ENCODE measurements at regions not wholly inside any gene's neighbourhood (a gene's known extent, or its start where the extent isn't known, plus 50 kb on each side); places are given as distances from the start of the nearest gene placed in this dataset.

DNA sequence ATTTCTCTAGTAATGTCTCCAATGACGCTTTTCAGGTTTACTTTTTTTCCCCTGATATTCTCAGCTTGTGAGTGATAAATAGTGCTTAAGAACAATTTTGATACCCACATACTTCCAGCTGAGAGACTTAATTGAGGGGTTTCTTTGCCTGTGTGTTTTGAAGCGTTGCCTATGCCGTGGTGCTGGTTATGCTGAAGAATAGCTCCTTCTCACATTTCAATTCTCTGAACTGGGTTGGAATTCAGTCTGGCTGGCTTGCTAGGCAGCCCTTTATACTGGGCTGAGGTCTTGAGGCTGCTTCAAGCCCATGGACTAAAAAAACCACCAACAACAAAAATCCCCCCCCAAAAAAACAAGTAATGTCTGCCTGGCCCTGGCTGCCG is 87.4 kb downstream of the CHST2 start:
- H3K4me1 Mint-ChIP-seq: peaks cover 39% of the 10 kb centered on the region
- H3K27ac Mint-ChIP-seq: peak overlapping the region; percentile 70 to 90 (median 70)
- peaks cover 7% of the 10 kb centered on the region for H3K9me3 Mint-ChIP-seq
- TF ChIP-seq, protein P1, sequence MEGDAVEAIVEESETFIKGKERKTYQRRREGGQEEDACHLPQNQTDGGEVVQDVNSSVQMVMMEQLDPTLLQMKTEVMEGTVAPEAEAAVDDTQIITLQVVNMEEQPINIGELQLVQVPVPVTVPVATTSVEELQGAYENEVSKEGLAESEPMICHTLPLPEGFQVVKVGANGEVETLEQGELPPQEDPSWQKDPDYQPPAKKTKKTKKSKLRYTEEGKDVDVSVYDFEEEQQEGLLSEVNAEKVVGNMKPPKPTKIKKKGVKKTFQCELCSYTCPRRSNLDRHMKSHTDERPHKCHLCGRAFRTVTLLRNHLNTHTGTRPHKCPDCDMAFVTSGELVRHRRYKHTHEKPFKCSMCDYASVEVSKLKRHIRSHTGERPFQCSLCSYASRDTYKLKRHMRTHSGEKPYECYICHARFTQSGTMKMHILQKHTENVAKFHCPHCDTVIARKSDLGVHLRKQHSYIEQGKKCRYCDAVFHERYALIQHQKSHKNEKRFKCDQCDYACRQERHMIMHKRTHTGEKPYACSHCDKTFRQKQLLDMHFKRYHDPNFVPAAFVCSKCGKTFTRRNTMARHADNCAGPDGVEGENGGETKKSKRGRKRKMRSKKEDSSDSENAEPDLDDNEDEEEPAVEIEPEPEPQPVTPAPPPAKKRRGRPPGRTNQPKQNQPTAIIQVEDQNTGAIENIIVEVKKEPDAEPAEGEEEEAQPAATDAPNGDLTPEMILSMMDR (IDR thresholded peaks at IDR 0.05; ENCODE audit: unreplicated experiment in 3 of 3): no peak
- H3K27me3 Mint-ChIP-seq (ENCODE audit: low read depth): no peaks in the 10 kb centered on the region
- no peak overlapping the region for H3K4me3 Mint-ChIP-seq
- H3K36me3 Mint-ChIP-seq (ENCODE audit: low read depth): no peaks in the 10 kb centered on the region

DNA sequence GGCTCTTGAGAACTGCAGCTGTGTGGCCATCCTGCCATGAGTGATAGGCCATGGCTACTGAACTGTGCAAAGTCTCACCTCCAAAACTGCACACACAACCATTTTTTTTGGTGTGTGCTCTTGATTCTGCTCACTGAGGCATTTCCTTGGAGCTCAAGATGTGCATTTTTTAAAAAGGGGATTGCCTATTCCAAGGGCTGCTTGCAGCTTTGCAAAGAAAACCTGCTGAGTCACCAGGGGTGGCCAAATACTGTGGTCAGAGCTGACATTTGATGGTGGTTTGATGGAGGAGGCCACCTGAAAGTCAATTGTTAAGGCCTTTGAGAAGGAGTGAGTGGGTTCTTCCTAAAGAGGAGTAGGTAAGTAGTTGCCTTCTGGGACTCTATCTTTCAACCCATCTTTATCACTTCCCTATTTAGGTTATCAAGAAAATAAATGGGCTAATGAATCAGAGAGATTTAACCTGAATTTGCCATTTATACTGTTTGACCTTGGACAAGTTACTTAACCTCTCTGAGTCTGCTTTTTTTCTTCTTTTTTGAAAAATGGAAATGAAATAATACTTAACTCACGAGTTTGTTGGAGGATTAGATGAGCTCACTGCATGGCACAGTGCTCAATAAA is 87.9 kb downstream of the CHST2 start:
- Mint-ChIP-seq H3K36me3 (ENCODE audit: low read depth) (no peaks in the 10 kb centered on the region), H3K4me3 (no peak overlapping the region), H3K4me1 (peaks cover 34% of the 10 kb centered on the region), H3K27me3 (ENCODE audit: low read depth) (no peaks in the 10 kb centered on the region), H3K27ac (peak overlapping the region; percentile 70 to 90 (median 70)), H3K9me3 (peaks cover 7% of the 10 kb centered on the region)
- TF ChIP-seq, protein P1 (IDR thresholded peaks at IDR 0.05; ENCODE audit: unreplicated experiment in 3 of 3): no peak

DNA sequence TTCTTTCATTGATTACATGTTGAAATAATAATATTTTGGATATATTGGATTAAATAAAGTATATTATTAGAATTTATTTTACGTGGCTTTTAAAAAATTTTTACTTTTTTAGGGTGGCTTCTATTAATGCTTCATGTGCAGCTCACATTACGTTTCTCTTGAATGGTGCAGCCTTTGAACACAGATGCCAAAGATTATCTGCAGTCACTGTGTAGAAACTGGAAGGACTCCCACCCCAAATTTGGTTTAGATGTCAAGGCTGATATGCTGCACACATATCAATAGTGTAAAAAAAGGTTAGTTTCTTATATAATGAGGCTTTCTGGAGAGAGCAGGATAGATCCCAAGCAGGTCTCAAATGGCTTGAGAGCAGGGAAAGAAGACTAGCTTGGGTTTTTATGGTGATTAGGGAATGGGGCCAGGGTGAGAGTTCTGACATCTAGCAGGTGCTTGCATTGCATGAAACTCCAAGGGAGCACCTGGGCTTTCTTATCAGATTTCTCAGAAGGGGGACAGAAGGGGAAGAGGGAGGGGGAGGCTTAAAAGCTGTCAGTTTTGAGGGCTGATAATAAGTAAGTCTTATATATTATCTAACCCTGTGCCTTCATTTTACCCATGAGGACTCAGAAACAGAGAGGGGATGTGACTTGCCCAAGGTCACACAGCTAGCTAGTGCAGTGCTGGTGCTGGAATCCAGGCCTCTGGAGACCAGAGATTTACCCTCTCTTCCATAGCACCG is 89.6 kb downstream of the CHST2 start:
- peaks cover 31% of the 10 kb centered on the region for H3K4me1 Mint-ChIP-seq
- no peak overlapping the region for H3K4me3 Mint-ChIP-seq
- H3K27ac Mint-ChIP-seq: peak overlapping the region; percentile 19 to 88 (median 61)
- H3K9me3 Mint-ChIP-seq: peaks cover 7% of the 10 kb centered on the region
- no peaks in the 10 kb centered on the region for H3K36me3 Mint-ChIP-seq (ENCODE audit: low read depth)
- TF ChIP-seq, protein P1 (IDR thresholded peaks at IDR 0.05; ENCODE audit: unreplicated experiment in 3 of 3): no peak
- no peaks in the 10 kb centered on the region for H3K27me3 Mint-ChIP-seq (ENCODE audit: low read depth)

DNA sequence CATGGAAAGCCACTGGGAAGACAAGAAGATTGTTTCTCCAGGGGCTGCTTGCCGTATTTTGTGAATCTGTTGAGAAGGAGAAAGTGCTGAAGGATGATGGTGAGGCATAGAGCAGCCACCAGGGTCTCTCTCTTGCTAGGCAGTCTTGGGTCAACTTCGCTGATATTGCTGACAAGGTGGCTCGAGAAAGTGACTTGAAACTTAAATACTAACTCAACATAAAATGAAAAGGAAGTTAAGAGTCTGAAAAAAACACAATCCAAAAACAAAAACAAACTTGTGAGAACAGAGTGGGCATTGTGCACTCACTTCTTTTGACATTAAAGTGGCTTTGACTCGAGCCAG is 90.1 kb downstream of the CHST2 start:
- H3K4me3 Mint-ChIP-seq: no peak overlapping the region
- H3K9me3 Mint-ChIP-seq: peaks cover 7% of the 10 kb centered on the region
- H3K27ac Mint-ChIP-seq: peak overlapping the region in 1 of 3 experiments; percentile 88
- TF ChIP-seq, protein P1 (IDR thresholded peaks at IDR 0.05; ENCODE audit: unreplicated experiment in 3 of 3): no peak
- no peaks in the 10 kb centered on the region for H3K36me3 Mint-ChIP-seq (ENCODE audit: low read depth)
- no peaks in the 10 kb centered on the region for H3K27me3 Mint-ChIP-seq (ENCODE audit: low read depth)
- peaks cover 31% of the 10 kb centered on the region for H3K4me1 Mint-ChIP-seq

DNA sequence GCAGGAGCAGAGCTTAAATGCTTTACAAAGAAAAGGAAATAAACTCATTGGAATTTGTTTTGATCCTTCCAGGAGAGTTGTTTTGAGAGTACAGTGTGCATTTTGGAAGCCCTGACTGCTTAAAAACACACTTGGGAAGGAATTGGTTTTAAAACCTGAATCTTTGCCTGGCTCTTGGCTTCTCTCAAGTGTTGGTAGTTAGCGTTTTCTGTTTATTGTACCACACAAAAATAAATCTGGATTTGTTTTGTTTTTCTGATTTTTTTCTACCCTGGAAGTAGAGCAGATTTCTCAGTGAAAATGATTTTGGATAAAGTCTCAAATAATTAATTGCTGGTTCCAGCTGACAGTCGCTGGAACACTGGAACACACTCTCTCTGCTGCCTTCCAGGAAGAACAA is 90.6 kb downstream of the CHST2 start:
- Mint-ChIP-seq H3K4me3 (no peak overlapping the region), H3K27me3 (ENCODE audit: low read depth) (no peaks in the 10 kb centered on the region), H3K36me3 (ENCODE audit: low read depth) (no peaks in the 10 kb centered on the region), H3K27ac (peak overlapping the region; percentile 35 to 88 (median 87)), H3K4me1 (peaks cover 36% of the 10 kb centered on the region), H3K9me3 (peaks cover 7% of the 10 kb centered on the region)
- TF ChIP-seq, protein P1 (IDR thresholded peaks at IDR 0.05; ENCODE audit: unreplicated experiment in 3 of 3): no peak

DNA sequence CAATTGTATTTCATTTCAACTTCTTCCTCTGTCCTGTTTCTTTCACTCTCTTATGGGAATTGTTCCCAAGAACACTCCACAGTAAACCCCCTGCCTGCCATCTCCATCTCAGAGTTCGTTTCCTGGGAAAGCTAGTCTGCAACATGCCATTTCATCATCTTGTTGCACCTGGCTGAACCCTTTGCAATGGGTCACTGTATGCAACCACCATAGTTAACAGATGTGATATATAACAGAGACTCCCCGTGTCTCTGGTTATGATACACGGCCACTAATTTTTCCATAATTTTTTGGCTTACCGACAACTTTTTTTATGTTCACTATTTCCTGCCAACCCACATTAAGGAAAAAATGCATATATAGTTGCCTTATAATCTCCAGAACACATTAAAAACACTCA is 95.5 kb downstream of the CHST2 start:
- no peaks in the 10 kb centered on the region for H3K9me3 Mint-ChIP-seq
- H3K27ac Mint-ChIP-seq: peak overlapping the region; percentile 64 to 93 (median 88)
- TF ChIP-seq, protein P1 (IDR thresholded peaks at IDR 0.05; ENCODE audit: unreplicated experiment in 3 of 3): no peak
- no peak overlapping the region for H3K4me3 Mint-ChIP-seq
- H3K4me1 Mint-ChIP-seq: peaks cover 33% of the 10 kb centered on the region
- no peaks in the 10 kb centered on the region for H3K36me3 Mint-ChIP-seq (ENCODE audit: low read depth)
- H3K27me3 Mint-ChIP-seq (ENCODE audit: low read depth): no peaks in the 10 kb centered on the region
